Stimulated activated CD8-positive, alpha-beta memory T cell treated with anti-CD3 and anti-CD28 coated beads, Interleukin-7, amount 100 ng/mL, for 48 hours (primary cell): ENCODE measurements at regions not wholly inside any gene's neighbourhood (a gene's known extent, or its start where the extent isn't known, plus 50 kb on each side); places are given as distances from the start of the nearest gene placed in this dataset.

Experiments used
- DNase-seq, 2 donors: peaks; one replicate each; pipeline ENCODE4 v3.0.0-alpha.2; 2020; ENCODE audit warnings: low read depth in 1 of 2; ENCODE audit errors: extremely low read depth in 1 of 2

- no peak for DNase-seq
Observed at GRCh38 chr5:1936901-1937300, 54.2 kb upstream of the IRX4 start.

- DNase-seq = no peak
Observed at GRCh38 chr5:1936413-1936812, 53.7 kb upstream of the IRX4 start.

GRCh38 chr5:1934801-1935429, 52.2 kb upstream of the IRX4 start:
- no peak for DNase-seq

GRCh38 chr5:1934056-1934394, 51.3 kb upstream of the IRX4 start:
- no peak for DNase-seq

GRCh38 chr5:1933364-1934055, 50.8 kb upstream of the IRX4 start:
- no peak for DNase-seq
